SK-N-DZ (cell line): ENCODE measurements at regions not wholly inside any gene's neighbourhood (a gene's known extent, or its start where the extent isn't known, plus 50 kb on each side); places are given as distances from the start of the nearest gene placed in this dataset.

ENCODE experiments used
- DNase-seq: peaks from one replicate; pipeline ENCODE4 v3.0.0-alpha.2; 2015; ENCODE audit warnings: low spot score

DNA sequence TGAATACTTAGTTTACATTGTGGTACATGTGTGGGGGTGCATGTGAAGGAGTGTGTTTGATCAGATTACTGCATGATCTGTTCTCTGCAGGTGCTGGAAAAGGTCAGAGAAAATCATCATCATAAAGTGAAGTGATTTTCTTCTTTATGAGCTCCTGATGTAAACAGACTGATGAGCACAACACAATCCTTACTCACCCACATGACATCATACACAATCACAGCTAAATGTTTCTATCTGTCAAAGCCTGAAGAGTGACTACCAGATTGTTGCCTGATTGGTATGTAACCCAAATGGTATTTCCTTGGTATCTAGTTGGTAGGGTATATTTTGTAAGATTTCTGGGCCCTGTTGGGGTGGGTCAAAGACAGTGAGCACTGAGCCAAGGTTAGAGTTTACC, 270.8 kb downstream of the FOXG1 start:
- DNase-seq, result no peak

DNA sequence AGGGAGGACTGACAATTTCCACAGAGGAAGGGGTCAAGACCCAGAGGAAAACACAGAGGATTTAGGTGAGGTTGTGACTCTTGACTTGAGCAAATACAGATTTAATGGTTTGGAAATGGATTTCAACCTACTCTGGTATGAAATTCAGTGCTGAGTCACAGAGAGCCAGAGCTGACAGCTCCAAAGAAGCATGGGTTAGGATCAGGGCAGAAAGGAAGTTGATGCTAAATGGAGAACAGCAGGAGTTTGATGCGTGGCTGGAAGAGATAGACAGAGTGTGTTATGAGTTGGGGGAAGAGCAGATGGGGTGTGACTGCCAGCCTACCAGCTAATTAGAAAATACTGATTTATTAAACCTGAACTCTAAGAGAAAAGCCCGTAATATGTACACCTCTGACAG, 272.6 kb downstream of the FOXG1 start:
- no peak for DNase-seq

DNA sequence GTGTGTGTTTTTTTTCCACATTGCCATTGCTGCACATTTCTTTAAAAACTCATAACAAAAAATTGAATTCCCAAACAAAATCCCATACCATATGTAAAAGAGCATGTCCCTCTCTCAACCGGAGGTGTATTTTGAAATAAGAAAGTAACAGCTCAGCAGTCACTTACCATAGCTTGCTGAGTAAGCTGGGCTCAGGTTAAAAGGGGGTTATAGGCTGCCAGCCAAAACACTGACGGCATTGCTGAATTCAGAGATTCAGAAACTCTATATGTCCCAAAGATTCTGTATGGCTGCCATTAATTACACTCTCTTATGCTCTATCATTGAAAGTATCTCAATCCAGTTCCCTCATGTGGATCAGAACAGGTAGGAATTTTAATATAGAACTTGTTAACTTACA, 276.0 kb downstream of the FOXG1 start:
- DNase-seq, result no peak

DNA sequence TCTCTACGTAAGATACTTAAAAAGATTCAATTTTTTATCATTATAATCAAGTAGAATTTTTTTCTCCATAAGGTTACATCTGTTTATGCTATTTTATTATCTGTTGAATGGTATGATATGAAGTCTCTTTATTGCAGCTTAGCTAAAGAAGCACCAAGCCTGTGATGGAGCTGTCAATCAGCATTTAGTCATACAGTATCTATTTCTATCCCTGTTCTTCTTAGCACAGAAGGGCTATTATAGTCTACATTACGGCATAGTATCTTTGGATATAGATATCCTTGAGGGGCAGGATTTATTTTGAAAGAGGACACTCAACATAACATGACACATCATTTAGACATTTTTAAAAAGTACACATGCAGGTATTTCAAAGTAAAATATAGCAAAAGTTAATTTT, 277.1 kb downstream of the FOXG1 start:
- DNase-seq, result no peak

DNA sequence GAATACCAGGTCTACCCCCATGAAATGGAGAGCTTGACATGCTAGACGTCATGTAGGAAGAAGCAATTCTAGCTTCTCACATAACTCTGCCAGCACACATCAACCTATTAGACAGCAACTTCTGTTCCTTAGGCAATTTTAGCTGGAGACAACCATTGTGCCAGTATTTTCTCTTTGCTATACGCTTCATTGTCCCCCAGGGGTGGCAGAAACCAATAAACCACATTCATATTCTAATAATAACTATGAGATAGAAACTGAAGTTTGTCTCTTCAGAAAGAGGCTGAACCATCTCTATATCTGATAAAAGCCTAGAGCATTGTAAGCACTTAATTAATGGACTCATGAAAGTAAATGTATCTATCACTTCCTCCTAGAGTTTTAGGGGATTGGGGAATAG, 278.6 kb downstream of the FOXG1 start:
- DNase-seq, result no peak

DNA sequence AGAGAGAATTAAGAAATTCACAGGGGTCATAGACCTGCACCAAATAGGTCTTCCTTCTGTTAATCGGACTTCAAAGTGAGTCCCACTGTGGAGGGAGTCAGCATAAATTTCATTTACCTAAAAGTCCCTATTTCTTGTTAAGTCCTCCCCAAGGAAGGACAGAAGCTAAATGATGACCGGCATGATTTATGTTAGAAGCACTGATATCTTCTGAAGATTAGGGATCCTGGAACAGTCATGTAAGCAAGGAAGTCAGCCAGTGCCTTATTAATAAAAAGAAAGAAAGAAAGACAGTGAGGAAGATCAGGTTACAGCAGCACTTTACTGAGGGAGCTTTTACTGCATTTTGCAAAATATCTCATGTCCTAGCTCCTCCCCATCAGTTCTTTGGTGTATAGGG, 287.5 kb downstream of the FOXG1 start:
- DNase-seq, result no peak

DNA sequence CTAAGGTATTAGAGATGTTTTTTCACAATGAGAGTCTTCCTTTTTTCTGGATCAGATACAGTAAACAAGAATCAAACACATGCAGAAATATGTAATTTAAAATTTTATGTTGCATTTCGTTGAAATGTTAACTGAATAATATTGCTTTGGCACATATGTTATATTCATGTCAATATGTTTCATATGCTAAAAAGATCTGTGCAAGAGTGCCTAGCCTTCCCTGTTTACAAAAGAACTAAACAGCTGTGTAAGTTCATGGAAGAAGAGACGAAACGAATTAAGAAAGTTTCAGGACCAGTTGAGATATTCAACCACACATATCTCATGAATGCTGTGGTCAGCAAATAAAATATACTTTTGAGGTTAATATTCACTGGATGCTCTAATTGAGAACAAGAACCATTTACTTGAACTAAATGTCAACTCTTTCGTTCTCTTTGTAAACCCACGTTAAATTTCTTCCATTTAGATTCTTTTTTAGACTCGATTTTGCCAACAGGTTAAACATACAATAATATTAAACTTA, 289.5 kb downstream of the FOXG1 start:
- no peak for DNase-seq

DNA sequence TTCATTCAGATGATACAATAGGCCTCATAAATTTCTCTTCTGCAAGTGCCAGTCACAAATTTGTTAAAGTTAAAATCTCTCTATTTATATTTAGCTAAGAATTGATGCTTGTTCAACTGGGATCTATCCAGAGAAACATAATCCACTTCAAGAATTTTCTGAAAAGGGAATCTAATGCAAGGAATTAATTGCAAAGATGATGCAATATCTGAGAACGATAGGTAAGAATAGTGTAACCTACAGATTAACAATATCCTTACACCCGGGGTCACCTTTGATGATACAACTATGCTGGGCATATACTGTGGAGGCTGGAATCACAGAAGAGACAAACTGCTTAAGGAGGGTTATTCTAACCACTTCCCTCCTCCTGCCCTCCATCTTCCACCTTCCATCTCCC, 295.1 kb downstream of the FOXG1 start:
- no peak for DNase-seq

DNA sequence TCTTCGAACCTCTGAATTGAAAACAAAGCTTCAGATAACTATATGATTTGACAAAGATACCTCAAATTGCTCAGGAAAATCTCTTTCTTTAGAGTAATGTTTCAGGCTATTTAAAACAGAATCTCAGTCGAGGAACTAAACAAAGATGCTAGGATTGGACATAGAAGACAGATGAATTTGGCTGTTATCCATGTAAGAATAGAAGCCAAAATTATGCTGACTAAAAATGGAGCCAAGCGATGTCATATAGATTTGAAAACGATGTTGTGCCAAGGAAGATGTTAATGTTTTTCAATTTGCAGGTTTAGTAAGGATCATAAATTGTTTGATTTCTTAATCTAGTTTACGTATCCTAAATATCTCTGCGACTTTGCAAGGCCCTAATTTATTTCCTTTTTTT, 295.9 kb downstream of the FOXG1 start:
- DNase-seq, result no peak

DNA sequence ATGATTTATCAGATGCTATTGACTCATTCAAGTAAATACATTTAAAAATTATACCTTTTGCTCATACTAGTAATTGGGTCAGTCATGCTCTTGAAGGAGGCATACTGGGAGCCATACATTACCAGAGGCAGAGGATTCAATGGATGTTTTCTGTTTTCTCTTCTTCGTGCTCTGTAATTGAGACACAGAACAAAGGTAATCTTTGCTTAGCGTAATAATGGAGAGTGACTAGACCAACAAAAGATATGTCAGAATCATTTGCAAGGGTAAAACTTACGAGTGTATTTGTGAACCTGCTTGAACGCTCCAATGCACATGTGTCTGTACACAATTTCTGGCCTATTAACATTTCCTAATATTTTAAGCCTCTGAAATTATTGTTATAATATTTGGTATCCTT, 296.4 kb downstream of the FOXG1 start:
- no peak for DNase-seq

DNA sequence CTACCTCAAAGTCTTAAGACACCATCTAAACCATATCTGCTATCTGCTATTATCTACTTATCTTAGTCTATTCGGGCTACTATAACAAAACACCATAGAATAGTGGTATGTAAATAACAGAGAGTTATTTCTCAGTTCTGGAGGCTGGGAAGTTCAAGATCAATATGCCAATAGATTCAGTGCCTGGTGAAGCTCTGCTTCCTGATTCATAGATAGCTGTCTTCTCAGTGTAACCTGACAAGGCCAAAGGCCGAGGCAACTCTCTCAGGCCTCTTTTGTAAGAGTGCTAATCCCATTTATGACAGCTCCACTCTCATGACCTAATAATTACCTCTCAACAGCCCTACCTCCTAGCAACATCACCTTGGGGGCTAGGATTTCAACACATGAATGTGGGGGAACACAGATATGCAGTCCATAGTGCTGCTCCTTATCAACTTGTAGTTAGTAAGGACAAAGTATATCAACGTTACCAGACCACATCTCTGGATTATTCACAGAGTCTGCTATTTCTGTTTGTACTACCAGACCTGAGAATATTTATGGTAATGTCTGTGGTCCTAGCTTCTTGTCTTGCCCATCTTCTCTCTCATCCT, 297.8 kb downstream of the FOXG1 start:
- DNase-seq, result no peak

DNA sequence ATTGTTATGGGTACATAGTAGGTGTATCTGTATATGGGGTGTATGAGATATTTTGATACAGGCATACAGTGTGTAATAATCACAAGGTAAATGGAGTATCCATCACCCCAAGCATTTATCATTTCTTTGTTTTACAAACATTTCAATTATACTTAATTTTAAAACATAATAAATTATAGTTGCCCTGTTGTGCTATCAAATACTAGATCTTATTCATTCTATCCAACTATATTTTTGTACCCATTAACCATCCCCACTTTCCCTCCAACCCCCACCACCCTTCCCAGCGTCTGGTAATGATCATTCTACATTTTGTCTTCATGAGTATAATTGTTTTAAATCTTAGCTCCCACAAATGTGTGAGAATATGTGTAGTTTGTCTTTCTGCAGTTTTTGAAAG, 302.6 kb downstream of the FOXG1 start:
- DNase-seq, result no peak

DNA sequence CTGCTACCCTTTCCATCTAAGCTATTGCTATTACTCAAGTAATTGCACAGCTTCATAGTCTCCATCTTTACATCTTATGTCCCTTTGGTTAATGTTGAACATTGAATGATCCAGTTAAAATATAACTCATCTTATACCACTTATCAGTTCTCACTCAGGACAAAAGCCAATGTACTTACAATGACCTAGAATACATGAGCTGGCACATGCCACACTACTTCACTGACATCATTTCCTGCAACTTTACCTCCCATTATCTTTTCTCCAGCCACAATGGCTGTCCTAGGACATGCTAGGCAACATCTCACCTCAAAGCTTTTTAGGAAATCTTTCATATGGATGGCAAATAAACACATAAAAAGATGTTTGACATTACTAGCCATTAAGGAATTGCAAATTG, 309.2 kb downstream of the FOXG1 start:
- DNase-seq, result no peak

DNA sequence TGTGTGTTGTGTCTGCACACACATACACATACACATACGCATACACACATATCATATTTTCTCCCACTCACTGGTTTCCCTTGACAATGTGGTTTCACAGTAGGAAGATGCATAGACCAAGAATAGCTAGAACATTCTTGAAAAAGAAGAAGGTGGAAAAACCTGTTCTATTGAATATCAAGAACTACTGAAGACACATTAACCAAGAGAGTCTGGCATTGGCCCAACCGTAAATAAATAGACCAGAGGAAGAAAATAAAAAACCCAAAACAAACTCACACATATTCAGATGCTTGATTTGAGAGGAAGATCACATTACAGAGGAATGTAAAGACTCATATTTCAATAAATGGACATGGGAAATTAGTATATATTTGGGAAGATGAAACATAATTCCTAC, 311.3 kb downstream of the FOXG1 start:
- no peak for DNase-seq

DNA sequence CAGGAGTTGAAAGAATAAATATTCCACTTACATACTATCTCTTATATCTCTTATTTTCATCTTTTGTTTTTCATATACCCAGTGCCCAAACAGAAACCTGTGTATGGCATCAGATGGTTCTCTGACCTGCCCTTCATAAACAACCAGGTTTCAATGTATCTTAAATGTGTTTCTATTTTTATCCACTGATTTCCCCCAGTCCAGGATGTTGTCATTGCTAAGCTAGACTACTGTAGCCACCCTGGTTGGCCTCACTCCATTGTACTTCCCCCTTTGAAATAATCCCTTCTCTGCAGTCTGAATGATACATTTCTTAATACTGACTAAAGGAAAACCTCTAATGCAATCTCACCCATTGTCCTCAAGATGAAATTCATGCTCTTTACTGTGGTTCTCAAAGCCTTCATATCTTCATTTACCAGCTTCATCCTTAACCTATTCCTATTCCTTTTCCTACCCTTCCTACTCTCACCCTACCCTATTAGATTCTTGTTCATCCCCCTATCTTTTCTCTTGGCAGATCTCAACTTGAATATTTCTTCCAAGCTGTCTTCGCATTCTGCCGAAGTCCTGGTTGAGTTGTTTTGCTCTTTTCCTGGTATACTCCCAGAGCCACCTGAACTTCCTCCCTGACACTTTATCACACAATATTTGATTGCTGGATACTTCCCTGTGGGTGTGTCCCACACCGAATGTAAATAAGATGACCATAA, 312.4 kb downstream of the FOXG1 start:
- DNase-seq, result no peak

DNA sequence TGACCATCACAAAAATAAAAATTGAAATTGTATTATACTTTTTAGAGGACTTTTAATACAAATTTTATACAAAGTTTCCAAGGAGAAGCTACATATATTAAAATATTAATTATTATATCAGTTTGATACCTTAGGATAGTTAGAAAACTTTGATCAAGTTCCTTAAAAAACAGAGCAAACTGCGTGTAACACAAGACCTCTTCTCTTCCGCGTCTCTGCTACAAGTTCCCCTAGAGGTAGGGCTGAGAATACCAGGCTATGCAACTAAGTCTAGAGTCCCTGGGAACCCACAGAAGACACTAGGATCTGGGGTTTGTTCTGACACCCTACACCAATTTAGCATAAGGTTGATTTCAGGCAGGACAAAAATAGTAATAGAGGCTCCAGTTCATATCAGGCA, 319.0 kb downstream of the FOXG1 start:
- DNase-seq, result no peak

DNA sequence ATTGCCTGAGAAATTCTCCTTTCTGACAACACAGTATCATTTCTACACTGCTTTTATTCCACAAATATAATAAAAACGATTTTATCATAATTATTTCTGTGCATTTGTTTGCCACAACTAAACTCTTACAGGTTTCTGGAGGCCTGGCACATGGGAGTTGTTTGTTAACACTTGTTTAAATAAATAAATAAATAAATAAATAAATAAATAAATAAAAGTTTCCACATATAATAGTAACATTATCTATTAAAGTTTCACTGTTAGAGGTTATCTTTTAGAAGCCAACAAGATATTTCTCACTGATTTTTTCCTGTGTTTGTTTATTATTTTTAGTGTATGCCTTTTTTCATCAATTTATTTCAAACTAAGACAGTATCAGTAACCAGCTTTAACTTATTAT, 323.3 kb downstream of the FOXG1 start:
- DNase-seq, result no peak

DNA sequence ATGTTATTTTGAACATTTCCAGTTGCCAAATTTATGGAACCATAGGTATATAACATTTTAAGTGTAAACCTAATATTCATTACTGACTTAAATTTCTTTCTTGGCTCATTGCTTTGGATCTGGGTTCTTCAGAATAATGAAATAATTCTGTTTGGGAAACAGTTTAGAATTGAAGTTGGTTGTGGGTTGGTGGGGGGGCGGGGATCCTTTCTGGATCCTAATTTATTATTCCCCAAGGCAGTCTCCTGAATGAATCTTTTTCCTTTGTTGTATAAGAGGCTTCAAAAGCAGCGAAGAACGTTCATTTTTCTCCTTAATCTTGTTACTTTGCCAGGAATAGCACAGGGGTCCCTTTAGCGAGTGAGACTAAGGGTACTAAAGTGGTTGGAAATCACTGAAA, 325.5 kb downstream of the FOXG1 start:
- DNase-seq, result no peak

DNA sequence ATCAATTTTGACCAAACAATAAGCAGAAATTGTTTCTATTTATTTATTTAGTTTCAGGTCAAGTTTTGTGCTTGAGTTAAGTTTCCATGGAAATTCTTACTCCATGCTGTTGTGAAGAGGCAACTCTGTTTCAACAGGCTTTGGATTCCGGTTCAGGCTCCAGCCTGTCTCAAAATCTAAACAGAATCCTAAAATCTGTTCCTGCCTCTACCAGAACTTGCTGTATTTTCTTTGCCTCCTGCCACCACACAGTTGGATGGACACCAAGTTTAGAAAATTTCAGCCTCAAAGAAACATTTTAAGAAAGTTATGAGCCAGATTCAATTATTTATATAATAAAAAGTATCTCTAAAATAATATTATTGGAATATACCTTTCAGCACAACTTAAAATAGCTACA, 330.9 kb downstream of the FOXG1 start:
- no peak for DNase-seq

DNA sequence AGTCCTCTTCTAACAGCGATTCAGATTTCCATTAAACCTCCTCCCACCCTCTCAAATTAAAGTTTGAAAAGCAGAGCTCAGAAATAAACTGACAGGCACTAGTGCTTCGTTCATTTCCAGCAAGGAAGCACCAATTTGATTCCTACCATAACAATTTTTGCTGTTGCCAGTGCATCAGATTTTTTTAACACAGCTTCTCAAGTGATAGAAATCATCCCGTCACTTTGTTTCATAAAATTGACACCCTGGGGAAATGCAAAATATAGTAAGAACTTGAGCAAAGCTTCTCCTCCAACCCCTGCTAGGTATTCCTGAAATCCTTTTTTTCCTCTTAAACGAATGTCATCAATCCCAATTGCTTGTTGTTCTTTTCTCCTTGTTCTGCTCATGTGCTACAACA, 332.1 kb downstream of the FOXG1 start:
- no peak for DNase-seq

DNA sequence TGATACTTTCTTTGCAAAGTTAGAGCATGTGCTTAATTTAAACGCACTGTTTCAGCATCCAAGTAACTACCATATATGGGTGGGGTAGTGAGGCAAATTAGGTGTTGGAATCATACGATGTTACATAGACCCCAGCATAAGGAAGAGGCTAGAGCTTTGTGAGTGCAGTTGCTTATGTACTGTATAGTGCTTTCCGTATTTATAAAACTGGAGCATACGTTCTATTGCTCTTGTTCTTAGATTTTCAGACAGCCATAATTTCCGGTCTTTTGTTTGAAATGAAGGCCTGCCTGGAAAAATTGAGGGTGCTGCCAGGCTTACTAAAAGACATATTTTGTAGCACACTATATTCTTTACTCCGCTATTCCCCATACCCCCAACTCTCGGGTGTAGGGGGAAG, 335.7 kb downstream of the FOXG1 start:
- no peak for DNase-seq

DNA sequence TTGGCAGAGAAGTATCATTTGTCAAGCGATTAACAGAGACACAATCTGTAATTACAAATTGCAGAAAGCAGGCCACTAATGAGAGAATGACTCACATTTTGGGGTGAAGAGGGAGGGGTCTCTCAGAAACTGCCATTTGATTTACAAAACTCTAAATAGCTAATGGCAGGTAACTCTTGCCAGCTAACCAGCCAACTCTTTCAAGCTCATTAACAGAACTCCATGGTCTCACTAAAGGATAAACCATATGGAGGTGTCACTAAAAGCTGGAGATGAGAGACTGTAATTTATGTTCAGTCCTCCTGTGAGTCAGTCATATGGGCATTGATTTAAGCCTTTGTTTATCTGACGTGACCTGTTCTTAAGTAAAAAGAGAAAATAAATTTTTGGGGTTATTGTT, 336.4 kb downstream of the FOXG1 start:
- no peak for DNase-seq

DNA sequence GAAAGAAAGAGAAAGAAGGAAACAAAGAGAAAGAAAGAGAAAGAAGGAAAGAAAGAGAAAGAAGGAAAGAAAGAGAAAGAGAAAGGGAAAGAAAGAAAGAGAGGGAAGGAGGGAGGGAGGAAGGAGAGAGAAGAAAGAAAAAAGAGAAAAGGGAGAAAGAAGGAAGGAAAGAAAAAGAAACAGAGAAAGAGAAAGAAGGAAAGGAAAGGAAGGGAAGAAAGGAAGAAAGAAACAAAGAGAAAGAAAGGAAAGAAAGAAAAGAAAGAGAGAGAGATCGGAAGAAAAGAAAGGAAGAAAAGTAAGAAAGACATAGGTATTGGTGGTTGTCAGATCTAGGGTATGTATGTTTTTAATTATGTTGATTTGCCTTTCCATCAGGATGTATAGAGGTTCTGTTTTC, 342.3 kb downstream of the FOXG1 start:
- DNase-seq, result no peak

DNA sequence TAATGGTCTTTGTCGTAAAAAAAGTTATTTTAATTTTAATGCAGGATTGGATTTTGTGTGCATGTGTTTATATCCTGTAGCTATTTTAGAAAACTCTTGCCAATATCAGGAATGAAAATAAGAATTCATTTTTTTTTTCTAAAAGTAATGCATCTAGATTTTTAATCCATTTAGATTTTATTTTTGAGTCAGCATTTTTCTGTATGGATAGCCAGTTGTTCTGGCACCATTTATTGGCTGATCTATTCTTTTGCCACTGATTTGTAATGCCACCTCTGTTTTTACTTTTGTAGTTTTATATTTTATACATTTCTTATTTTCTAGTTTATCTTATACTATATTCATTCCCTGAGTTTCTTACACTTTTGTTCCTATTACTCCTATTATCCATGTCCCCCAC, 343.0 kb downstream of the FOXG1 start:
- DNase-seq, result no peak
